H1 (cell line): ENCODE measurements at regions not wholly inside any gene's neighbourhood (a gene's known extent, or its start where the extent isn't known, plus 50 kb on each side); places are given as distances from the start of the nearest gene placed in this dataset.

Experiments
- CTCF ChIA-PET: fragments of 300-600 bp; sonication (Branson Sonifier 250); formaldehyde crosslinking; loops from one replicate; lab custom pipeline; 2021; ENCODE audit not compliant: partially characterized antibody; lab: Charles Lee
- POLR2A ChIA-PET: fragments of 300-600 bp; sonication (Branson Sonifier 250); formaldehyde crosslinking; loops from one replicate; lab custom pipeline; 2021; ENCODE audit warnings: inconsistent platforms; ENCODE audit not compliant: partially characterized antibody; lab: Charles Lee
- DNase-seq, 2 experiments: peaks; one replicate each; pipeline versions ENCODE4 v3.0.0 to v3.0.0-alpha.2; 2010 to 2022; ENCODE audit warnings: low spot score in 2 of 2, low read depth in 1 of 2, mixed read lengths in 1 of 2
- FAIRE-seq: peaks from 2 replicates; lab custom pipeline; 2011; peaks lifted over from hg19 to GRCh38; lab: Jason Lieb, UNC
- H2AFZ ChIP-seq: 2 replicates; pipeline ENCODE4 v1.8.1; 2012; ENCODE audit warnings: low read length, inconsistent platforms
- H2AK5ac ChIP-seq: 2 replicates; pipeline ENCODE4 v1.6.1; 2013; ENCODE audit warnings: low read depth, low read length
- H2BK120ac ChIP-seq: replicated peaks from 2 replicates; pipeline ENCODE3; 2013; ENCODE audit warnings: low read depth, low read length, inconsistent platforms
- H2BK12ac ChIP-seq: 2 replicates; pipeline ENCODE4 v1.6.1; 2013; ENCODE audit warnings: low read depth, low read length
- H2BK15ac ChIP-seq: 2 replicates; pipeline ENCODE4 v1.6.1; 2013; ENCODE audit warnings: low read length
- H2BK20ac ChIP-seq: 2 replicates; pipeline ENCODE4 v1.6.1; 2013; ENCODE audit warnings: low read length
- H2BK5ac ChIP-seq: 2 replicates; pipeline ENCODE4 v1.6.1; 2013; ENCODE audit warnings: low read depth, low read length
- H3K14ac ChIP-seq: 2 replicates; pipeline ENCODE4 v1.6.1; 2013; ENCODE audit warnings: inconsistent platforms; ENCODE audit not compliant: insufficient read length
- H3K18ac ChIP-seq: 2 replicates; pipeline ENCODE4 v1.6.1; 2013; ENCODE audit warnings: low read length; ENCODE audit errors: extremely low read depth
- H3K23ac ChIP-seq: 2 replicates; pipeline ENCODE4 v1.6.1; 2013; ENCODE audit warnings: inconsistent platforms; ENCODE audit not compliant: insufficient read length
- H3K23me2 ChIP-seq: 2 replicates; pipeline ENCODE4 v1.6.1; 2013; ENCODE audit warnings: low read depth, low read length
- H3K27ac ChIP-seq: 2 replicates; pipeline ENCODE4 v1.6.1; 2011; ENCODE audit warnings: low read depth, low read length, inconsistent platforms
- H3K27me3 ChIP-seq, 4 experiments: replicated peaks in 1 of 4; 1 replicate in 1 of 4; 2 replicates in 3 of 4; pipeline versions ENCODE4 v1.6.1 to v1.8.1; 2011 to 2013; ENCODE audit warnings: low read length in 3 of 4, mild to moderate bottlenecking in 3 of 4, inconsistent platforms in 2 of 4, mixed read lengths in 2 of 4, moderate library complexity in 1 of 4; ENCODE audit not compliant: control insufficient read depth in 3 of 4, insufficient read depth in 3 of 4; ENCODE audit errors: extremely low read depth in 1 of 4
- H3K36me3 ChIP-seq, 4 experiments: 2 replicates each; pipeline versions ENCODE4 v1.6.1 to v1.8.1; 2011 to 2013; ENCODE audit warnings: mild to moderate bottlenecking in 4 of 4, low read length in 3 of 4, moderate library complexity in 2 of 4, control low read depth in 1 of 4, inconsistent platforms in 1 of 4; ENCODE audit not compliant: insufficient read depth in 4 of 4, control insufficient read depth in 2 of 4
- H3K4ac ChIP-seq: replicated peaks from 2 replicates; pipeline ENCODE3; 2013; ENCODE audit warnings: low read length, low read depth, mixed read lengths, inconsistent platforms; ENCODE audit not compliant: insufficient read length
- H3K4me1 ChIP-seq, 4 experiments: replicated peaks in 1 of 4; 1 replicate in 1 of 4; 2 replicates in 3 of 4; pipeline versions ENCODE4 v1.6.1 to v1.8.1; 2011 to 2013; ENCODE audit warnings: low read length in 3 of 4, inconsistent platforms in 2 of 4, mixed read lengths in 1 of 4; ENCODE audit not compliant: insufficient read depth in 4 of 4, control insufficient read depth in 3 of 4
- H3K4me2 ChIP-seq, 2 experiments: 2 replicates each; pipeline versions ENCODE4 v1.6.1 to v1.8.1; 2011 to 2013; ENCODE audit warnings: low read depth in 2 of 2, low read length in 2 of 2, control low read depth in 1 of 2, inconsistent platforms in 1 of 2, mild to moderate bottlenecking in 1 of 2; ENCODE audit not compliant: insufficient read depth in 1 of 2
- H3K4me3 ChIP-seq, 4 experiments: fragments of 200-600, 300-600 bp in 1 of 4; sonication (generic), shearing (Covaris generic), sonication (Bioruptor Twin) in 1 of 4; 2 replicates each; pipeline versions ENCODE4 v1.5.1 to v1.8.1; 2011 to 2016; ENCODE audit warnings: low read length in 4 of 4, low read depth in 3 of 4, control low read depth in 2 of 4, inconsistent platforms in 2 of 4, mild to moderate bottlenecking in 2 of 4, mixed read lengths in 1 of 4, moderate library complexity in 1 of 4; ENCODE audit not compliant: insufficient read depth in 2 of 4; ENCODE audit errors: extremely low read depth in 1 of 4
- H3K56ac ChIP-seq: replicated peaks from 2 replicates; pipeline ENCODE3; 2013; ENCODE audit warnings: low read depth, mild to moderate bottlenecking, mixed read lengths, low read length, inconsistent platforms; ENCODE audit not compliant: insufficient read length
- H3K79me1 ChIP-seq: 2 replicates; pipeline ENCODE4 v1.6.1; 2013; ENCODE audit warnings: low read depth, low read length, control low read depth
- H3K79me2 ChIP-seq, 2 experiments: 2 replicates each; pipeline versions ENCODE4 v1.6.1 to v1.8.1; 2012 to 2013; ENCODE audit warnings: low read length in 2 of 2, mild to moderate bottlenecking in 2 of 2, inconsistent platforms in 1 of 2; ENCODE audit not compliant: insufficient read depth in 2 of 2, control insufficient read depth in 1 of 2
- H3K9ac ChIP-seq, 4 experiments: replicated peaks in 1 of 4; 1 replicate in 1 of 4; 2 replicates in 3 of 4; pipeline versions ENCODE4 v1.6.1 to v1.8.1; 2011 to 2013; ENCODE audit warnings: low read depth in 3 of 4, low read length in 3 of 4, control low read depth in 2 of 4, mild to moderate bottlenecking in 2 of 4, moderate library complexity in 2 of 4, inconsistent platforms in 1 of 4; ENCODE audit errors: extremely low read depth in 1 of 4
- H3K9me3 ChIP-seq, 2 experiments: 2 replicates each; pipeline versions ENCODE4 v1.6.1 to v1.8.1; 2012 to 2013; ENCODE audit warnings: mild to moderate bottlenecking in 2 of 2, moderate library complexity in 2 of 2, control low read depth in 1 of 2, inconsistent platforms in 1 of 2, low read depth in 1 of 2, low read length in 1 of 2, mixed read lengths in 1 of 2; ENCODE audit not compliant: insufficient read depth in 2 of 2
- H4K20me1 ChIP-seq, 2 experiments: replicated peaks in 1 of 2; 2 replicates each; pipeline versions ENCODE3 to v1.8.1; 2011 to 2013; ENCODE audit warnings: inconsistent platforms in 2 of 2, low read length in 2 of 2, mild to moderate bottlenecking in 1 of 2; ENCODE audit not compliant: insufficient read depth in 2 of 2, control insufficient read depth in 1 of 2
- H4K5ac ChIP-seq: 2 replicates; pipeline ENCODE4 v1.6.1; 2013; ENCODE audit warnings: low read length, low read depth, mixed read lengths, inconsistent platforms; ENCODE audit not compliant: insufficient read length
- H4K8ac ChIP-seq: 2 replicates; pipeline ENCODE4 v1.8.0; 2013; ENCODE audit warnings: mild to moderate bottlenecking, moderate library complexity, low read length, inconsistent platforms; ENCODE audit not compliant: insufficient read depth; ENCODE audit errors: extremely low read depth
- H4K91ac ChIP-seq: replicated peaks from 2 replicates; pipeline ENCODE3; 2013; ENCODE audit warnings: low read length, mixed read lengths, inconsistent platforms; ENCODE audit not compliant: insufficient read length
- ASH2L ChIP-seq: fragments of 200-600, 300-600 bp; sonication (generic); IDR thresholded peaks from one replicate; pipeline ENCODE4 v1.7.1; 2017; ENCODE audit warnings: low read length
- BCL11A ChIP-seq, 2 experiments: IDR thresholded peaks; one replicate each; pipeline ENCODE4 v1.6.1; 2011; ENCODE audit warnings: low read depth in 2 of 2, low read length in 2 of 2, mild to moderate bottlenecking in 2 of 2
- CBX5 ChIP-seq: fragments of 300-800, 300-1000 bp; sonication (generic); IDR thresholded peaks from 2 replicates; pipeline ENCODE4 v1.7.1; 2016; ENCODE audit warnings: antibody characterized with exemption, low read length, low read depth
- CREB1 ChIP-seq: IDR thresholded peaks from 2 replicates; pipeline ENCODE4 v1.6.1; 2012; ENCODE audit warnings: inconsistent platforms
- EP300 ChIP-seq, 2 experiments: IDR thresholded peaks; 1 replicate in 1 of 2; 2 replicates in 1 of 2; pipeline ENCODE4 v1.6.1; 2011 to 2012; ENCODE audit warnings: low read depth in 2 of 2, low read length in 2 of 2, mild to moderate bottlenecking in 2 of 2, borderline replicate concordance in 1 of 2, inconsistent platforms in 1 of 2, moderate library complexity in 1 of 2
- EZH2 ChIP-seq: fragments of 200-600 bp; sonication (generic); IDR thresholded peaks from 2 replicates; pipeline ENCODE4 v1.7.1; 2012; ENCODE audit warnings: low read depth, mild to moderate bottlenecking, moderate library complexity, low read length, inconsistent platforms; ENCODE audit not compliant: severe bottlenecking
- GABPA ChIP-seq: IDR thresholded peaks from 2 replicates; pipeline ENCODE4 v1.6.1; 2011; ENCODE audit warnings: mild to moderate bottlenecking, low read length, moderate library complexity, borderline replicate concordance; ENCODE audit not compliant: insufficient read depth
- SIRT6 ChIP-seq: IDR thresholded peaks from one replicate; pipeline ENCODE4 v1.7.1; 2012; ENCODE audit warnings: low read length, inconsistent platforms
- SP1 ChIP-seq: IDR thresholded peaks from 2 replicates; pipeline ENCODE4 v1.6.1; 2011; ENCODE audit warnings: low read depth, low read length
- SP2 ChIP-seq: IDR thresholded peaks from 2 replicates; pipeline ENCODE4 v1.6.1; 2012; ENCODE audit warnings: mild to moderate bottlenecking, low read length, inconsistent platforms
- SUZ12 ChIP-seq: fragments of 200-600 bp; sonication (generic); IDR thresholded peaks from 2 replicates; pipeline ENCODE4 v1.6.1; 2012; ENCODE audit warnings: mild to moderate bottlenecking, inconsistent platforms, low read length, moderate library complexity, mixed read lengths
- WGBS, 2 experiments: shearing (Covaris generic) in 1 of 2; methylation state at CpG; one replicate each; pipeline versions ENCODE4 v1.1.6 to v1.1.7; 2013 to 2015; ENCODE audit warnings: low lambda C conversion rate in 2 of 2, mixed read lengths in 2 of 2, inconsistent platforms in 1 of 2, low coverage in 1 of 2, missing lambda C conversion rate in 1 of 2; ENCODE audit not compliant: insufficient replicate concordance in 2 of 2, insufficient coverage in 1 of 2, insufficient read length in 1 of 2; ENCODE audit errors: extremely low coverage in 1 of 2, missing lambda C conversion rate in 1 of 2; 5-methylcytosine and 5-hydroxymethylcytosine counted together
- TF ChIP-seq, protein P1 (sequence below): IDR thresholded peaks from 2 replicates; pipeline ENCODE4 v1.6.1; 2011; ENCODE audit warnings: low read depth, mild to moderate bottlenecking, low read length; ENCODE audit not compliant: insufficient read depth

GRCh38 chr6:43942616-43943015, 172.6 kb downstream of the VEGFA start:
- Histone ChIP-seq H4K91ac (no peak overlapping the region), H3K36me3 (no peaks in the 10 kb centered on the region), H2AK5ac (no peak overlapping the region), H2AFZ (0 out of 2 replicates have a peak overlapping the region, but pooled peaks have one; percentile 20), H3K27me3 (no peaks in the 10 kb centered on the region), H2BK120ac (no peak overlapping the region), H3K79me1 (no peaks in the 10 kb centered on the region), H2BK20ac (no peak overlapping the region), H3K4me3 (no peak overlapping the region), H2BK12ac (no peak overlapping the region), H3K4me2 (no peak overlapping the region), H2BK15ac (no peak overlapping the region), H2BK5ac (no peak overlapping the region), H3K18ac (no peak overlapping the region), H4K5ac (peak overlapping the region; percentile 34), H3K56ac (no peak overlapping the region), H3K23me2 (no peaks in the 10 kb centered on the region), H3K9me3 (no peaks in the 10 kb centered on the region), H3K4me1 (peaks cover 0 to 6% (median 0%) of the 10 kb centered on the region in 4 experiments; a peak in 3 of 7 replicates), H3K27ac (no peak overlapping the region), H3K79me2 (no peaks in the 10 kb centered on the region), H4K20me1 (no peaks in the 10 kb centered on the region), H3K23ac (no peak overlapping the region), H4K8ac (no peak overlapping the region), H3K9ac (no peak overlapping the region), H3K4ac (no peak overlapping the region), H3K14ac (no peak overlapping the region)
- FAIRE-seq = no peak
- POLR2A ChIA-PET = interaction anchor here (0.6 kb wide), 1 partner anchor 306 kb away, joined by 3 read pairs; no protein-coding TSS in a partner anchor
- no peak for DNase-seq
- no peak for TF ChIP-seq SP1
- no peak for TF ChIP-seq CBX5
- no peak for TF ChIP-seq SIRT6
- TF ChIP-seq SP2 = no peak
- TF ChIP-seq EZH2 = no peak
- TF ChIP-seq, protein P1, sequence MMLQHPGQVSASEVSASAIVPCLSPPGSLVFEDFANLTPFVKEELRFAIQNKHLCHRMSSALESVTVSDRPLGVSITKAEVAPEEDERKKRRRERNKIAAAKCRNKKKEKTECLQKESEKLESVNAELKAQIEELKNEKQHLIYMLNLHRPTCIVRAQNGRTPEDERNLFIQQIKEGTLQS = no peak
- TF ChIP-seq ASH2L = no peak
- TF ChIP-seq GABPA = no peak
- TF ChIP-seq BCL11A (IDR thresholded peaks at IDR 0.05; ENCODE audit: low read depth in 2 of 2, low read length in 2 of 2) = no peak
- TF ChIP-seq CREB1 = no peak
- no peak for TF ChIP-seq SUZ12
- no peak for TF ChIP-seq EP300 (IDR thresholded peaks at IDR 0.05; ENCODE audit: borderline replicate concordance in 1 of 2, low read depth in 2 of 2, low read length in 2 of 2)
- CTCF ChIA-PET = interaction anchor here (0.6 to 12.3 kb wide), 17 partner anchors 8 to 274 kb away, joined by 3 to 142 read pairs (median 4); no protein-coding TSS in a partner anchor
- 82% methylated on average over 3 of the region's 3 CpGs; no CpG with 5 or more reads in 1 of the 2 experiments for WGBS, 2 experiments
